OCI-LY3 (cell line): ENCODE measurements at regions not wholly inside any gene's neighbourhood (a gene's known extent, or its start where the extent isn't known, plus 50 kb on each side); places are given as distances from the start of the nearest gene placed in this dataset.

Source experiments
- EZH2phosphoT487 ChIP-seq: fragments of 200-600 bp; shearing (Covaris generic); IDR thresholded peaks from 2 replicates; pipeline ENCODE4 v1.6.1; 2018; ENCODE audit warnings: antibody characterized with exemption, mixed run types, low read depth
- TF ChIP-seq, protein P1 (sequence below): fragments of 200-600, 300-600 bp; sonication (generic); IDR thresholded peaks from 2 replicates; pipeline ENCODE4 v1.5.1; 2014; ENCODE audit warnings: antibody characterized with exemption, low read length, low read depth

DNA sequence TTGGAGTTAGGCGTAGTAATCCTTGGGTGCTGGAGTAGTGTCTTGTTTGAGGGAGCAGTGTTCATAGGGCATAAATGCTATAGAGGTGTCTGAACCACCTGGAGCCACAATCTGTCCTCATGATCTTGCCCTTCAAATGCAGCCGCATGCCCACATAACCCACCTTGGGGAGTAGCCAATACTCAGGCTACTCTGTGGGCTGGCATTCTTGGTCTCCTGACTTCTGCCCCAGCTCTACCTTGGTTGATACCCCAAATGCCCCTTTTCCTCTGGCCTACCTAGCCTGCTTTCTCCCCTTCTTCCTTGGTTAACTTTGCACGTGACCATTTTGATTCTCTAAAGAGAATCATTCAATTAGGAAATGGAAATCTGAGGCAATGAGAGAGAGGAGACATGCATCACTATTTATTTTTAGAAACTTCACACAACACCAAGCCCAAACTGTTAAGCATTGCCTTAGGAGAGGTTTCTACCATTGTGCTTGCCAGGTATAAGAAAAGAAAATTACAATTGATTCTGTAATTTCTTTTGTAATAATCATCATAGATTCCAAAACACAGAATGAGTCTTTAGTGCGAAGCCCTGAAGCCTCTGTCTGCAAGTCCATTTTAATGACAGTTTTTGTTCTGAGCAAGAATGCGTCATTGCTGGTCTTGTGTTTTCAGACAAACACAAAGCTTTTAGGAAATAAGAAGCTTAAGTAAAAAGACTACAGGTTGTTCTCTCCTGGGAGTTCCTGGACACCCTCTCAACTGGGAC, 135.2 kb downstream of the C9orf152 start:
- TF ChIP-seq, protein P1, sequence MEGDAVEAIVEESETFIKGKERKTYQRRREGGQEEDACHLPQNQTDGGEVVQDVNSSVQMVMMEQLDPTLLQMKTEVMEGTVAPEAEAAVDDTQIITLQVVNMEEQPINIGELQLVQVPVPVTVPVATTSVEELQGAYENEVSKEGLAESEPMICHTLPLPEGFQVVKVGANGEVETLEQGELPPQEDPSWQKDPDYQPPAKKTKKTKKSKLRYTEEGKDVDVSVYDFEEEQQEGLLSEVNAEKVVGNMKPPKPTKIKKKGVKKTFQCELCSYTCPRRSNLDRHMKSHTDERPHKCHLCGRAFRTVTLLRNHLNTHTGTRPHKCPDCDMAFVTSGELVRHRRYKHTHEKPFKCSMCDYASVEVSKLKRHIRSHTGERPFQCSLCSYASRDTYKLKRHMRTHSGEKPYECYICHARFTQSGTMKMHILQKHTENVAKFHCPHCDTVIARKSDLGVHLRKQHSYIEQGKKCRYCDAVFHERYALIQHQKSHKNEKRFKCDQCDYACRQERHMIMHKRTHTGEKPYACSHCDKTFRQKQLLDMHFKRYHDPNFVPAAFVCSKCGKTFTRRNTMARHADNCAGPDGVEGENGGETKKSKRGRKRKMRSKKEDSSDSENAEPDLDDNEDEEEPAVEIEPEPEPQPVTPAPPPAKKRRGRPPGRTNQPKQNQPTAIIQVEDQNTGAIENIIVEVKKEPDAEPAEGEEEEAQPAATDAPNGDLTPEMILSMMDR = no peak
- no peak for TF ChIP-seq EZH2phosphoT487
